ENCODE measurements at regions not wholly inside any gene's neighbourhood (a gene's known extent, or its start where the extent isn't known, plus 50 kb on each side); places are given as distances from the start of the nearest gene placed in this dataset.

DNA sequence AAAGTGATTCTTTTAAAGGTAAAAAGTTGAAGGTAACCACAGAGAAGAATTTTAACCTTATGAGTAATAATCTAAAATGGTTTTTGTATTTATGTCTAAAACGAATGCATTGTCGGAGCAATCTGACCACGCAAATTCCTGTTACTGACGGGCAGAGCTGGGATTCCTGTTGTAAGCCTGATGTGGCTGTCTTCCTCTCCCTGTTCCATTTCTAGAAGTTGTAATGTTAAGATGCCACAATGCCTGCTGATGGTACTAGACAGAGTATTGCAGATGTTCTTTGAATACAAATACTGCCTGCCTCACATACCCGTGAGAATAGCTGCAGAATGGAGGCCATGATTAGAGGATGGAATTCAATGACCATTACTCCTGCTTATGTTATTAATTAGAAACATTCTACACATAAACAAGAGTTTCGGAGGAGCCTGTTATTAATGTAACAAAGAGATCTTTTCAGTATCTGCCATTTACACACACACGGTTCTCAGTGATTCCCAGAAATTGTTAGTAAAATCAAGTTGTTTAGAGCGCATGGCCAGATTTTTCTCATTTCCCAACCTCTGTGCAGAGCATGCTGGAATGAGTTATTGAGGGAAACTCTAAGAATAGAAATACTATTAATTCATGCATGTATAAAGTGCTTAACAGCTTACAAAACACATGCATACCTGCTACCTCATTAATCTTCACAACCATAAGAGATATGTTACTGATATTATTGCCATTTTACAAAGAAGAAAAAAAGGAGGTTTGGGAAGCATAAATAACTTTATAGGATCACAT, 196.8 kb downstream of the PTN start:
- no peak overlapping the region for H3K4me3 ChIP-seq
- no peak for DNase-seq (ENCODE audit: low spot score)
- 56% methylated on average over 8 of the region's 8 CpGs for WGBS (ENCODE audit: low lambda C conversion rate, missing lambda C conversion rate)
- TF ChIP-seq EZH2 (IDR thresholded peaks at IDR 0.05; ENCODE audit: borderline replicate concordance) (no peak), EZH2phosphoT487 (IDR thresholded peaks at IDR 0.05; ENCODE audit: low read depth, severe bottlenecking, unreplicated experiment) (no peak), CTCF (IDR thresholded peaks at IDR 0.05; ENCODE audit: poor library complexity) (no peak)
- no peaks in the 10 kb centered on the region for H3K36me3 ChIP-seq (replicated peaks; ENCODE audit: insufficient read depth, low read depth)
- H3K4me1 ChIP-seq (ENCODE audit: insufficient read depth): peaks cover 11% of the 10 kb centered on the region
- H4K20me1 ChIP-seq (ENCODE audit: insufficient read depth, poor library complexity, severe bottlenecking): no peaks in the 10 kb centered on the region
- H3K27me3 ChIP-seq: no peaks in the 10 kb centered on the region
- peak overlapping the region; percentile 24 for H3K4me2 ChIP-seq
- no peaks in the 10 kb centered on the region for H3K79me2 ChIP-seq
- no peak overlapping the region for H2AFZ ChIP-seq
- no peaks in the 10 kb centered on the region for H3K9me3 ChIP-seq (ENCODE audit: low read depth)
- H3K9me2 ChIP-seq (replicated peaks; ENCODE audit: insufficient read depth): no peaks in the 10 kb centered on the region
- peak overlapping the region; percentile 24 for H3K27ac ChIP-seq

- TF ChIP-seq EZH2phosphoT487 (IDR thresholded peaks at IDR 0.05; ENCODE audit: low read depth, severe bottlenecking, unreplicated experiment) (no peak), EZH2 (IDR thresholded peaks at IDR 0.05; ENCODE audit: borderline replicate concordance) (no peak), CTCF (IDR thresholded peaks at IDR 0.05; ENCODE audit: poor library complexity) (no peak)
- H3K4me2 ChIP-seq: peak overlapping the region; percentile 24
- DNase-seq (ENCODE audit: low spot score): no peak
- H3K36me3 ChIP-seq (replicated peaks; ENCODE audit: insufficient read depth, low read depth): no peaks in the 10 kb centered on the region
- H3K9me2 ChIP-seq (replicated peaks; ENCODE audit: insufficient read depth): no peaks in the 10 kb centered on the region
- no peaks in the 10 kb centered on the region for H3K79me2 ChIP-seq
- 45% methylated on average over 1 of the region's 1 CpG for WGBS (ENCODE audit: low lambda C conversion rate, missing lambda C conversion rate)
- H4K20me1 ChIP-seq (ENCODE audit: insufficient read depth, poor library complexity, severe bottlenecking): no peaks in the 10 kb centered on the region
- no peak overlapping the region for H2AFZ ChIP-seq
- H3K4me1 ChIP-seq (ENCODE audit: insufficient read depth): peaks cover 8% of the 10 kb centered on the region
- H3K4me3 ChIP-seq: no peak overlapping the region
- no peaks in the 10 kb centered on the region for H3K9me3 ChIP-seq (ENCODE audit: low read depth)
- peak overlapping the region; percentile 24 for H3K27ac ChIP-seq
- no peaks in the 10 kb centered on the region for H3K27me3 ChIP-seq
These were observed 197.5 kb downstream of the PTN start for GRCh38 chr7:137146012-137146455.

GRCh38 chr7:137142376-137142775, 201.2 kb downstream of the PTN start:
- H4K20me1 ChIP-seq (ENCODE audit: insufficient read depth, poor library complexity, severe bottlenecking): no peaks in the 10 kb centered on the region
- no peak overlapping the region for H3K4me3 ChIP-seq
- H3K9me3 ChIP-seq (ENCODE audit: low read depth): no peaks in the 10 kb centered on the region
- no peaks in the 10 kb centered on the region for H3K79me2 ChIP-seq
- no peaks in the 10 kb centered on the region for H3K27me3 ChIP-seq
- H3K27ac ChIP-seq: no peak overlapping the region
- H3K9me2 ChIP-seq (replicated peaks; ENCODE audit: insufficient read depth): no peaks in the 10 kb centered on the region
- H2AFZ ChIP-seq: no peak overlapping the region
- H3K4me1 ChIP-seq (ENCODE audit: insufficient read depth): no peaks in the 10 kb centered on the region
- H3K36me3 ChIP-seq (replicated peaks; ENCODE audit: insufficient read depth, low read depth): no peaks in the 10 kb centered on the region
- TF ChIP-seq EZH2phosphoT487 (IDR thresholded peaks at IDR 0.05; ENCODE audit: low read depth, severe bottlenecking, unreplicated experiment): no peak
- no peak overlapping the region for H3K4me2 ChIP-seq
- no peak for DNase-seq (ENCODE audit: low spot score)

- Histone ChIP-seq H4K20me1 (ENCODE audit: insufficient read depth, poor library complexity, severe bottlenecking) (no peaks in the 10 kb centered on the region), H3K79me2 (no peaks in the 10 kb centered on the region), H3K27ac (peak overlapping the region; percentile 31), H3K9me2 (replicated peaks; ENCODE audit: insufficient read depth) (no peaks in the 10 kb centered on the region), H3K4me1 (ENCODE audit: insufficient read depth) (no peaks in the 10 kb centered on the region), H3K4me3 (no peak overlapping the region), H3K9me3 (ENCODE audit: low read depth) (no peaks in the 10 kb centered on the region), H3K27me3 (no peaks in the 10 kb centered on the region), H3K36me3 (replicated peaks; ENCODE audit: insufficient read depth, low read depth) (no peaks in the 10 kb centered on the region), H2AFZ (no peak overlapping the region), H3K4me2 (no peak overlapping the region)
- no peak for TF ChIP-seq CTCF (IDR thresholded peaks at IDR 0.05; ENCODE audit: poor library complexity)
- no peak for TF ChIP-seq EZH2phosphoT487 (IDR thresholded peaks at IDR 0.05; ENCODE audit: low read depth, severe bottlenecking, unreplicated experiment)
- TF ChIP-seq EZH2 (IDR thresholded peaks at IDR 0.05; ENCODE audit: borderline replicate concordance): no peak
- 47% methylated on average over 3 of the region's 3 CpGs for WGBS (ENCODE audit: low lambda C conversion rate, missing lambda C conversion rate)
- no peak for DNase-seq (ENCODE audit: low spot score)
These were observed 207.7 kb downstream of the PTN start for GRCh38 chr7:137135654-137136350.
